Cardiac muscle cell (in vitro differentiated cells and primary cell): ENCODE measurements at regions not wholly inside any gene's neighbourhood (a gene's known extent, or its start where the extent isn't known, plus 50 kb on each side); places are given as distances from the start of the nearest gene placed in this dataset.

Experiments
- DNase-seq, 2 donors: peaks; one replicate each; pipeline versions ENCODE4 v3.0.0 to v3.0.0-alpha.2; 2010 to 2017; ENCODE audit warnings: low read depth in 1 of 2, low spot score in 1 of 2
- H3K27ac ChIP-seq: fragments of 200-600 bp; sonication (generic); 2 replicates; pipeline ENCODE4 v1.5.1; 2016
- H3K27me3 ChIP-seq: fragments of 200-600 bp; sonication (generic); 2 replicates; pipeline ENCODE4 v1.6.0; 2016; ENCODE audit warnings: control low read depth
- H3K36me3 ChIP-seq: fragments of 200-600 bp; sonication (generic); 2 replicates; pipeline ENCODE4 v1.5.1; 2016; ENCODE audit warnings: control low read depth
- H3K4me1 ChIP-seq: fragments of 200-600 bp; sonication (generic); 2 replicates; pipeline ENCODE4 v1.8.1; 2017; ENCODE audit warnings: low read depth, mild to moderate bottlenecking, mixed run types
- H3K4me3 ChIP-seq: fragments of 200-600 bp; sonication (generic); 2 replicates; pipeline ENCODE4 v1.5.1; 2016; ENCODE audit warnings: mild to moderate bottlenecking
- H3K9me3 ChIP-seq: fragments of 200-600 bp; sonication (generic); 2 replicates; pipeline ENCODE4 v1.5.1; 2017; ENCODE audit warnings: low read depth, mild to moderate bottlenecking, control low read depth
- TF ChIP-seq, protein P1 (sequence below): IDR thresholded peaks from 2 replicates; pipeline ENCODE4 v1.5.1; 2012; ENCODE audit warnings: low read depth, mild to moderate bottlenecking, low read length

DNA sequence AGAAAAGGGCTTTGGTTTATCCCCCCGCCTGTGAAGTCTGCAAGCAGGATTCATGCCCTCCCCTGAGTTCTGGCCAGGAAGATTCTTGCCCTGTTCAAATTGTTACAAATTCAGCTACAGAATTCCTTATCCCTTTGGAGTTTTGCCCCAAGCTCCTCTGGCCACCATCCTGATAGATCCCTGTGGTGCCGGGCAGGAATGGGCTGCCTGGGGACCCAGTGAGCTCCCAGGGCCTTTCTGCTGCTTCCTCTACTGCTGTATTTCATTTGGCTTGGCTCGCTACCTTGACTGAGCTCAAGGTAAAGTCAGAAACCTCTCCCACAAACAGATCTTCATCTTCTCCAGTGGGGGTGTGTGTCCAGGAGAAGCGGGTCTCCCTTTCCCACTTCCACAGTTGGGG is 194.6 kb upstream of the NBEA start:
- H3K27ac ChIP-seq, result no peak overlapping the region
- peaks cover 38% of the 10 kb centered on the region for H3K27me3 ChIP-seq
- TF ChIP-seq, protein P1, sequence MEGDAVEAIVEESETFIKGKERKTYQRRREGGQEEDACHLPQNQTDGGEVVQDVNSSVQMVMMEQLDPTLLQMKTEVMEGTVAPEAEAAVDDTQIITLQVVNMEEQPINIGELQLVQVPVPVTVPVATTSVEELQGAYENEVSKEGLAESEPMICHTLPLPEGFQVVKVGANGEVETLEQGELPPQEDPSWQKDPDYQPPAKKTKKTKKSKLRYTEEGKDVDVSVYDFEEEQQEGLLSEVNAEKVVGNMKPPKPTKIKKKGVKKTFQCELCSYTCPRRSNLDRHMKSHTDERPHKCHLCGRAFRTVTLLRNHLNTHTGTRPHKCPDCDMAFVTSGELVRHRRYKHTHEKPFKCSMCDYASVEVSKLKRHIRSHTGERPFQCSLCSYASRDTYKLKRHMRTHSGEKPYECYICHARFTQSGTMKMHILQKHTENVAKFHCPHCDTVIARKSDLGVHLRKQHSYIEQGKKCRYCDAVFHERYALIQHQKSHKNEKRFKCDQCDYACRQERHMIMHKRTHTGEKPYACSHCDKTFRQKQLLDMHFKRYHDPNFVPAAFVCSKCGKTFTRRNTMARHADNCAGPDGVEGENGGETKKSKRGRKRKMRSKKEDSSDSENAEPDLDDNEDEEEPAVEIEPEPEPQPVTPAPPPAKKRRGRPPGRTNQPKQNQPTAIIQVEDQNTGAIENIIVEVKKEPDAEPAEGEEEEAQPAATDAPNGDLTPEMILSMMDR, result no peak
- DNase-seq, result peak in 1 of 2 donors; percentile 25
- H3K36me3 ChIP-seq, result no peaks in the 10 kb centered on the region
- no peaks in the 10 kb centered on the region for H3K9me3 ChIP-seq
- H3K4me3 ChIP-seq, result no peak overlapping the region
- H3K4me1 ChIP-seq, result peaks cover 6% of the 10 kb centered on the region

DNA sequence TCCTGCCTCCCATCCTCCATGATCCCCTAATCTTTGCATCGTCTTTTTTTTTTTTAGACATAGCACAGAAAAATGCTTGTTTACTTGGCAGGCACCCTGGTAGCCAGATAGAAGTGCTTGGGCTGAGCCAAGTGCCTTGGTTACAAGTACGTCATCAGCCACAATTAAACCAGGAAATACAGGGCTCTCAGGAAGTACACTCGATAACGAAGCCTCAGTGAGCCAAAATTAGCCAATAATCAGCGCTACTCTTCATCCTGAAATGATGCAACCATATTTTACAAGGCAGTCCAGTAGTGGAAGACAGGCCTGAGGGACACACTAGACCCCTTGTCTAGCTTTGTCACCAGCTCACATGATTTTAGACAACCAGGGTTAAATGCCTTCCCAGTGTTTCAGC is 194.0 kb upstream of the NBEA start:
- H3K4me3 ChIP-seq, result no peak overlapping the region
- H3K36me3 ChIP-seq, result no peaks in the 10 kb centered on the region
- H3K27me3 ChIP-seq, result peaks cover 38% of the 10 kb centered on the region
- TF ChIP-seq, protein P1, result no peak
- H3K4me1 ChIP-seq, result peaks cover 6% of the 10 kb centered on the region
- H3K9me3 ChIP-seq, result no peaks in the 10 kb centered on the region
- H3K27ac ChIP-seq, result no peak overlapping the region
- peak in 1 of 2 donors; percentile 100 for DNase-seq

DNA sequence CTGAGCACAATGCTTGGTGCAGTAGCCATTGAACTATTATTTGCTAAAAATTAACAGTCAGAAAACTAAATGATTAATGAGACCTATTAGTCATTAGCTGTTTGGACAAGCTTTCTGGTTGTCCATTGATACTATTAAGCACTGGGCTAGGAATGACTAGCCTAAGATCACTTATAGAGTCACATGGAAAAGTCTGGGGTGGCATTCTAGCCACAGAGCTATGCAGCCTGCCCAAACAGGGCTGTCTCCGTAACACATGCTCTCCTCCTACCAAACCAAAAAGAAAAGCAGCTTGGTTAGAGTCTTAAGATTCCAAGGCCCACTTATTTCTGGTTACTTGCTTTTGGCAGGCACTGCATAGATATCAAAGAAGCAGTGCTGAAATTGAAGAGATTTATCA is 193.5 kb upstream of the NBEA start:
- H3K4me1 ChIP-seq, result peaks cover 6% of the 10 kb centered on the region
- H3K27me3 ChIP-seq, result peaks cover 38% of the 10 kb centered on the region
- TF ChIP-seq, protein P1, result no peak
- DNase-seq, result peak in 1 of 2 donors; percentile 60
- no peaks in the 10 kb centered on the region for H3K36me3 ChIP-seq
- H3K27ac ChIP-seq, result no peak overlapping the region
- H3K9me3 ChIP-seq, result no peaks in the 10 kb centered on the region
- no peak overlapping the region for H3K4me3 ChIP-seq

DNA sequence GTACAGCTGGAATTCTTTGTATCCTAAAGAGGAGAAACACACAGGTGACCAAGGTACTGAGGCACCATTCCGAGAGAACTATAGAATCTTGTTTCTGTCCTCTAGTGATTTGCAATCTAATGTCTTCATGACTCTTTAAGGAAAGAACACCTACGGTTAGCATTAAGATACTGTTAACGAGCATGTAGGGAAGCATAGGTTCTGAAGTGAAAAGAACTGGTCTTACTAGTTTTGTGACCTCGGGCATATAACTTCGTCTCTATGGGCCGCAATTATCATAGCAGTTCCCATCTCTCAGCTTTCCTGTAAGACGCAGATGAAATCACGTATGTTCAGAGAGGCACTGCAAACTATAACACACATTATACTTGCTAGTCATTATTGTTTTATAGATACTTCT is 193.0 kb upstream of the NBEA start:
- Histone ChIP-seq H3K4me1 (peaks cover 6% of the 10 kb centered on the region), H3K27ac (no peak overlapping the region), H3K4me3 (no peak overlapping the region), H3K27me3 (peaks cover 38% of the 10 kb centered on the region), H3K9me3 (no peaks in the 10 kb centered on the region), H3K36me3 (no peaks in the 10 kb centered on the region)
- DNase-seq, result no peak
- TF ChIP-seq, protein P1, result no peak

DNA sequence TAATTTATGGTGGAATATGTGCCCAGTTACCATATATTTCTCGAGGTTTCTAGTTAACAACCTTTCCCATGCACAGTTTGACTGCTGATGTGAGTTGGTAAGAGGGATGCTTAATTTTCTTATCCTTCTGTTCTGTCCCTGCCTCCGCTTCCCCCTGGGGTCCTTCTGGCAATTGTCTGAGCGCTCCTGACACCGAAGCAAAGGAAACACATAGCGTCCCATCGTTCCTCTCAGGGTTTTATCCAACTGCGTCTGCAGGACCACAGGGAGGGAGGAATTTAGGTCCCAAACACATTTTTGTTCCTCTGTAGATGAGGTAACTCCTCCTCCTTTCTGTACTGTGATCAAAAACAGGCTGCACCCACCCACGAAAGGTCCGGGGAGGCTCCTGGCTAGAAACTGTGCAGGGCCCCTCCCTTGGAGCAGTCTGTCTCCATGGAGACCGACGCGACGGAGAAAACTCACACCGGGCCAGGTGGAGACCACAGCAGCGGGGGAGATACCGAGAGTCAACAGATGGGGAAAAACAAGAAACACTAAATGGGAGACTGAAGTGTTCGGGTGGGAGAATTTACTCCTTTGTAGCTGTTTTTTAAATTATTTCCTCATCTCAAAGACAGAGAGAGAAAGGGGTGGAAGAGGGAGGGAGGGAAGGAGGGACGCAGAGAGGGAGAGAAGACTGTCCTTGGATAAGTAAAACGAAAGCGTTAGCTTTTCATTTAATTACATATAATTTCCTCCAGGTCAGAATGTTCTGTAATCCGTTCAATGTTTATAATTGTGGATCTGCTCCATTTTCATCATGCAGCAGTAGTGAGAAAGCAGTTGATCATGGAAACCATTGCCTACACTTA is 191.8 kb upstream of the NBEA start:
- Histone ChIP-seq H3K4me3 (peak overlapping the region; percentile 8), H3K36me3 (no peaks in the 10 kb centered on the region), H3K9me3 (no peaks in the 10 kb centered on the region), H3K27me3 (peaks cover 38% of the 10 kb centered on the region), H3K27ac (no peak overlapping the region), H3K4me1 (peaks cover 6% of the 10 kb centered on the region)
- peak; percentile 7 to 66 for DNase-seq
- TF ChIP-seq, protein P1, result no peak
